DOHH2 (cell line): ENCODE measurements at regions not wholly inside any gene's neighbourhood (a gene's known extent, or its start where the extent isn't known, plus 50 kb on each side); places are given as distances from the start of the nearest gene placed in this dataset.
"Not testable (repeated sequence)": the region's sequence is repeated elsewhere in the genome, so short reads cannot be mapped to it uniquely, and the experiment has no call there.

Source experiments
- EZH2phosphoT487 ChIP-seq: fragments of 200-600 bp; sonication (generic); IDR thresholded peaks from 2 replicates; pipeline ENCODE4 v1.6.1; 2017; ENCODE audit warnings: borderline replicate concordance, mild to moderate bottlenecking, antibody characterized with exemption, low read length, moderate library complexity, mixed read lengths
- TF ChIP-seq, protein P1 (sequence below): fragments of 200-600 bp; sonication (generic); IDR thresholded peaks from one replicate; pipeline ENCODE4 v1.5.1; 2014; ENCODE audit warnings: antibody characterized with exemption, mild to moderate bottlenecking, low read depth, low read length; ENCODE audit not compliant: poor library complexity, severe bottlenecking

DNA sequence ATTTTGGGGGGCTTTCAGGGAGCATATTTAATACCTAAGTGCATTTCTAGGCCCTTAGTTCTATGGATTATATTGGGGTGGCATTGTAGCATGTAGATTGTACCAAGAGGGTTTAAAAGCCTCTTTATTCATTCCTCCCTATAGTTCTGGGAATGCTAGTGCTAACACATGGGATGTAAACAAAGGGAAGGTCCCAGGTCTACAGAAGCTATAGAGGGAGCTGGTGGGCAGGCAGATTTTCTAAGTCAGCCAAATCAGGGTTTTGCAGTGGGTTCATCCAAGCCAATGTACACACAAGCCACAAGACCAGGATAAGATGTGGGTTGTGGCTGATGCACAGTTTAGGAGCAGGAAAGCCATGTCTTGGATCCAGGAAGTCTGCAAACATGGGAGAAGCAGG is 131.8 kb downstream of the SRGAP2 start:
- TF ChIP-seq, protein P1, sequence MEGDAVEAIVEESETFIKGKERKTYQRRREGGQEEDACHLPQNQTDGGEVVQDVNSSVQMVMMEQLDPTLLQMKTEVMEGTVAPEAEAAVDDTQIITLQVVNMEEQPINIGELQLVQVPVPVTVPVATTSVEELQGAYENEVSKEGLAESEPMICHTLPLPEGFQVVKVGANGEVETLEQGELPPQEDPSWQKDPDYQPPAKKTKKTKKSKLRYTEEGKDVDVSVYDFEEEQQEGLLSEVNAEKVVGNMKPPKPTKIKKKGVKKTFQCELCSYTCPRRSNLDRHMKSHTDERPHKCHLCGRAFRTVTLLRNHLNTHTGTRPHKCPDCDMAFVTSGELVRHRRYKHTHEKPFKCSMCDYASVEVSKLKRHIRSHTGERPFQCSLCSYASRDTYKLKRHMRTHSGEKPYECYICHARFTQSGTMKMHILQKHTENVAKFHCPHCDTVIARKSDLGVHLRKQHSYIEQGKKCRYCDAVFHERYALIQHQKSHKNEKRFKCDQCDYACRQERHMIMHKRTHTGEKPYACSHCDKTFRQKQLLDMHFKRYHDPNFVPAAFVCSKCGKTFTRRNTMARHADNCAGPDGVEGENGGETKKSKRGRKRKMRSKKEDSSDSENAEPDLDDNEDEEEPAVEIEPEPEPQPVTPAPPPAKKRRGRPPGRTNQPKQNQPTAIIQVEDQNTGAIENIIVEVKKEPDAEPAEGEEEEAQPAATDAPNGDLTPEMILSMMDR, result not testable (repeated sequence)
- not testable (repeated sequence) for TF ChIP-seq EZH2phosphoT487
